IMR-90 (cell line): ENCODE measurements at regions not wholly inside any gene's neighbourhood (a gene's known extent, or its start where the extent isn't known, plus 50 kb on each side); places are given as distances from the start of the nearest gene placed in this dataset.

Source experiments
- ATAC-seq: fragments of 200-7000 bp; cut with Tn5 transposase; 2 replicates; pipeline ENCODE4 v1.9.1; 2020; ENCODE audit warnings: low read depth, mild to moderate bottlenecking, moderate library complexity
- BruUV-seq: library from RNA; stranded (reverse); fragments of 400-500 nt; replicated peaks from 2 replicates; lab custom pipeline; 2021; lab: Mats Ljungman, UMichigan
- CTCF ChIA-PET: fragments of 300-600 bp; formaldehyde crosslinking; extraction: SDS; loops from one replicate; lab custom pipeline; 2021; ENCODE audit warnings: antibody characterized with exemption; lab: Yijun Ruan, JAX
- POLR2A ChIA-PET: fragments of 300-600 bp; sonication (Branson Sonifier 250); formaldehyde crosslinking; loops from one replicate; lab custom pipeline; 2022; ENCODE audit warnings: antibody characterized with exemption; ENCODE audit not compliant: unreplicated experiment; lab: Charles Lee
- DNase-seq: peaks from one replicate; pipeline ENCODE4 v3.0.0; 2013
- H2AFZ ChIP-seq: replicated peaks from 2 replicates; pipeline ENCODE3; 2013; ENCODE audit warnings: low read length, mild to moderate bottlenecking; ENCODE audit not compliant: poor library complexity
- H2AK5ac ChIP-seq: 2 replicates; pipeline ENCODE4 v1.6.1; 2013; ENCODE audit warnings: low read depth, low read length, inconsistent platforms
- H2AK9ac ChIP-seq: replicated peaks from 2 replicates; pipeline ENCODE3; 2013; ENCODE audit warnings: mild to moderate bottlenecking, low read depth, low read length, moderate library complexity; ENCODE audit not compliant: poor library complexity
- H2BK120ac ChIP-seq: 2 replicates; pipeline ENCODE4 v1.6.1; 2013; ENCODE audit warnings: low read depth, low read length, inconsistent platforms
- H2BK15ac ChIP-seq: 3 replicates; pipeline ENCODE4 v1.6.1; 2013; ENCODE audit warnings: low read depth, low read length, inconsistent platforms
- H2BK20ac ChIP-seq: 2 replicates; pipeline ENCODE4 v1.6.1; 2013; ENCODE audit warnings: low read depth, mild to moderate bottlenecking, inconsistent platforms, low read length, moderate library complexity
- H2BK5ac ChIP-seq: 2 replicates; pipeline ENCODE4 v1.6.1; 2013; ENCODE audit warnings: mild to moderate bottlenecking, low read depth, low read length, inconsistent platforms; ENCODE audit not compliant: poor library complexity, severe bottlenecking
- H3K14ac ChIP-seq: replicated peaks from 2 replicates; pipeline ENCODE4 v1.6.1; 2013; ENCODE audit warnings: low read depth, low read length, inconsistent platforms
- H3K18ac ChIP-seq: 2 replicates; pipeline ENCODE4 v1.6.1; 2013; ENCODE audit warnings: low read depth, low read length, control low read depth
- H3K23ac ChIP-seq: 2 replicates; pipeline ENCODE4 v1.6.1; 2013; ENCODE audit warnings: low read depth, low read length, inconsistent platforms
- H3K27ac ChIP-seq: 2 replicates; pipeline ENCODE4 v1.5.1; 2013; ENCODE audit warnings: mild to moderate bottlenecking, control low read depth, low read length; ENCODE audit not compliant: insufficient read depth
- H3K27me3 ChIP-seq: 2 replicates; pipeline ENCODE4 v1.6.1; 2013; ENCODE audit warnings: low read length; ENCODE audit not compliant: control insufficient read depth, insufficient read depth
- H3K36me3 ChIP-seq: 2 replicates; pipeline ENCODE4 v1.6.1; 2013; ENCODE audit warnings: low read length, mixed read lengths; ENCODE audit not compliant: control insufficient read depth, insufficient read depth
- H3K4ac ChIP-seq: 2 replicates; pipeline ENCODE4 v1.6.1; 2013; ENCODE audit warnings: low read depth, low read length, inconsistent platforms
- H3K4me1 ChIP-seq: 2 replicates; pipeline ENCODE4 v1.6.1; 2013; ENCODE audit warnings: low read length, mixed read lengths; ENCODE audit not compliant: control insufficient read depth, insufficient read depth
- H3K4me2 ChIP-seq: 2 replicates; pipeline ENCODE4 v1.6.1; 2013; ENCODE audit warnings: low read depth, mild to moderate bottlenecking, control low read depth, low read length, moderate library complexity
- H3K4me3 ChIP-seq: 2 replicates; pipeline ENCODE4 v1.5.1; 2013; ENCODE audit warnings: low read depth, mild to moderate bottlenecking, control low read depth, low read length, moderate library complexity; ENCODE audit not compliant: insufficient read depth
- H3K56ac ChIP-seq: 2 replicates; pipeline ENCODE4 v1.6.1; 2013; ENCODE audit warnings: low read length, inconsistent platforms; ENCODE audit not compliant: insufficient read depth; ENCODE audit errors: extremely low read depth
- H3K79me1 ChIP-seq, 2 experiments: 2 replicates each; pipeline ENCODE4 v1.6.1; 2013; ENCODE audit warnings: low read length in 2 of 2, inconsistent platforms in 1 of 2, low read depth in 1 of 2
- H3K9ac ChIP-seq: 2 replicates; pipeline ENCODE4 v1.6.1; 2013; ENCODE audit warnings: low read depth, low read length, control low read depth
- H3K9me1 ChIP-seq: 2 replicates; pipeline ENCODE4 v1.6.1; 2013; ENCODE audit warnings: low read length, inconsistent platforms; ENCODE audit not compliant: insufficient read depth
- H3K9me3 ChIP-seq: 2 replicates; pipeline ENCODE4 v1.6.1; 2013; ENCODE audit warnings: low read length; ENCODE audit not compliant: control insufficient read depth, insufficient read depth
- H4K20me1 ChIP-seq: 2 replicates; pipeline ENCODE4 v1.6.1; 2013; ENCODE audit warnings: low read length, inconsistent platforms; ENCODE audit not compliant: insufficient read depth
- H4K5ac ChIP-seq: 2 replicates; pipeline ENCODE4 v1.6.1; 2013; ENCODE audit warnings: mild to moderate bottlenecking, low read depth, low read length, control low read depth
- H4K8ac ChIP-seq, 2 experiments: 2 replicates each; pipeline ENCODE4 v1.6.1; 2013; ENCODE audit warnings: low read depth in 2 of 2, low read length in 2 of 2, control low read depth in 1 of 2, inconsistent platforms in 1 of 2
- H4K91ac ChIP-seq: 2 replicates; pipeline ENCODE4 v1.6.1; 2013; ENCODE audit warnings: low read depth, low read length, inconsistent platforms; ENCODE audit not compliant: insufficient read depth
- BHLHE40 ChIP-seq: fragments of 150-350 bp; IDR thresholded peaks from 2 replicates; pipeline ENCODE4 v1.6.1; 2016; ENCODE audit warnings: mild to moderate bottlenecking, low read depth, low read length
- CEBPB ChIP-seq: IDR thresholded peaks from 2 replicates; pipeline ENCODE4 v1.6.1; 2012; ENCODE audit warnings: low read depth, low read length, improper control_type of control experiment
- CHD1 ChIP-seq: IDR thresholded peaks from 2 replicates; pipeline ENCODE4 v1.6.1; 2012; ENCODE audit warnings: low read depth, low read length, improper control_type of control experiment
- FOS ChIP-seq: fragments of 150-350 bp; IDR thresholded peaks from 2 replicates; pipeline ENCODE4 v1.6.1; 2016; ENCODE audit warnings: low read depth, low read length
- MAFK ChIP-seq: IDR thresholded peaks from 2 replicates; pipeline ENCODE4 v1.6.1; 2012; ENCODE audit warnings: low read depth, low read length, improper control_type of control experiment
- MAZ ChIP-seq: IDR thresholded peaks from 2 replicates; pipeline ENCODE4 v1.6.1; 2012; ENCODE audit warnings: low read depth, mild to moderate bottlenecking, low read length, improper control_type of control experiment, moderate library complexity, borderline replicate concordance
- MXI1 ChIP-seq: IDR thresholded peaks from 2 replicates; pipeline ENCODE4 v1.6.1; 2012; ENCODE audit warnings: low read depth, mild to moderate bottlenecking, low read length, moderate library complexity, borderline replicate concordance
- NFE2L2 ChIP-seq: fragments of 150-350 bp; IDR thresholded peaks from 2 replicates; pipeline ENCODE4 v1.6.1; 2016; ENCODE audit warnings: low read depth, mild to moderate bottlenecking, low read length
- POLR2A ChIP-seq: IDR thresholded peaks from 2 replicates; pipeline ENCODE4 v1.6.1; 2012; ENCODE audit warnings: mild to moderate bottlenecking, low read depth, low read length
- RAD21 ChIP-seq: IDR thresholded peaks from 2 replicates; pipeline ENCODE4 v1.6.1; 2012; ENCODE audit warnings: low read length, improper control_type of control experiment
- RCOR1 ChIP-seq: IDR thresholded peaks from 2 replicates; pipeline ENCODE4 v1.6.1; 2012; ENCODE audit warnings: mild to moderate bottlenecking, low read length, improper control_type of control experiment; ENCODE audit not compliant: insufficient replicate concordance
- RFX5 ChIP-seq: IDR thresholded peaks from 2 replicates; pipeline ENCODE4 v1.8.0; 2012; ENCODE audit warnings: low read depth, mild to moderate bottlenecking, low read length, moderate library complexity
- SMC3 ChIP-seq: fragments of 150-350 bp; IDR thresholded peaks from 2 replicates; pipeline ENCODE4 v1.6.1; 2016; ENCODE audit warnings: low read depth, mild to moderate bottlenecking, antibody characterized with exemption, low read length, moderate library complexity
- USF2 ChIP-seq: fragments of 150-350 bp; IDR thresholded peaks from 2 replicates; pipeline ENCODE4 v1.6.1; 2017; ENCODE audit warnings: mild to moderate bottlenecking, antibody characterized with exemption, low read length, low read depth
- WGBS, 2 experiments: methylation state at CpG; one replicate each; pipeline versions ENCODE4 v1.1.5 to v1.1.7; 2013; ENCODE audit warnings: missing lambda C conversion rate in 2 of 2; ENCODE audit not compliant: insufficient read length in 1 of 2; ENCODE audit errors: extremely low coverage in 2 of 2; 5-methylcytosine and 5-hydroxymethylcytosine counted together
- dilution Hi-C: fragments of 300-500 bp; cut with HindIII; formaldehyde crosslinking; loops from one replicate; pipeline ENCODE4 v1.14.3; 2018; ENCODE audit warnings: low sequenced_read_pairs; ENCODE audit not compliant: unreplicated experiment
- in situ Hi-C: fragments of 300-500 bp; cut with MboI; formaldehyde crosslinking; loops from 3 replicates; pipeline ENCODE4 v1.14.3; 2019; ENCODE audit warnings: low sequenced_read_pairs, inconsistent platforms, mixed read lengths
- intact Hi-C: fragments of 100-400 bp; cut with micrococcal nuclease; formaldehyde crosslinking; loops from 2 replicates; pipeline ENCODE4 v1.10.0; 2022
- TF ChIP-seq, protein P1 (sequence below): fragments of 150-350 bp; IDR thresholded peaks from 2 replicates; pipeline ENCODE4 v1.6.1; 2016; ENCODE audit warnings: low read depth, mild to moderate bottlenecking, low read length, moderate library complexity, borderline replicate concordance
- TF ChIP-seq, protein P2 (sequence below): conservative IDR thresholded peaks from 2 replicates; pipeline ENCODE4 v1.5.1; 2012; ENCODE audit warnings: mild to moderate bottlenecking, low read depth, low read length, improper control_type of control experiment

- Histone ChIP-seq H2AFZ (no peak overlapping the region), H4K20me1 (no peaks in the 10 kb centered on the region), H3K4me1 (no peaks in the 10 kb centered on the region), H2BK20ac (no peak overlapping the region), H3K56ac (no peak overlapping the region), H2BK15ac (no peak overlapping the region), H3K9me1 (no peaks in the 10 kb centered on the region; the same call in 1 of the 2 replicates), H3K14ac (no peak overlapping the region), H4K8ac (no peak overlapping the region), H3K27me3 (no peaks in the 10 kb centered on the region), H2BK120ac (no peak overlapping the region), H3K36me3 (no peaks in the 10 kb centered on the region), H4K5ac (no peak overlapping the region), H3K23ac (no peak overlapping the region), H3K18ac (no peak overlapping the region), H3K9ac (no peak overlapping the region), H3K4me3 (no peak overlapping the region), H2AK9ac (no peak overlapping the region), H3K79me1 (no peaks in the 10 kb centered on the region), H3K4ac (no peak overlapping the region), H4K91ac (no peak overlapping the region), H3K27ac (no peak overlapping the region), H3K9me3 (no peaks in the 10 kb centered on the region), H2BK5ac (no peak overlapping the region), H3K4me2 (no peak overlapping the region), H2AK5ac (no peak overlapping the region)
- no peak for DNase-seq
- dilution Hi-C loops = no loop called here
- no CpG with 5 or more reads among the region's 1 CpG for WGBS, 2 experiments
- no TSS peak for BruUV-seq
- ChIA-PET CTCF (no interaction called here), POLR2A (interaction anchor here (0.7 kb wide), 1 partner anchor 151 kb away, joined by 5 read pairs; no protein-coding TSS in a partner anchor)
- in situ Hi-C loops = no loop called here
- intact Hi-C loops = no loop called here
- TF ChIP-seq MAFK = no peak
- TF ChIP-seq NFE2L2 = no peak
- no peak for TF ChIP-seq FOS
- no peak for TF ChIP-seq RFX5
- no peak for TF ChIP-seq SMC3
- no peak for TF ChIP-seq RCOR1
- TF ChIP-seq POLR2A = no peak
- TF ChIP-seq, protein P1, sequence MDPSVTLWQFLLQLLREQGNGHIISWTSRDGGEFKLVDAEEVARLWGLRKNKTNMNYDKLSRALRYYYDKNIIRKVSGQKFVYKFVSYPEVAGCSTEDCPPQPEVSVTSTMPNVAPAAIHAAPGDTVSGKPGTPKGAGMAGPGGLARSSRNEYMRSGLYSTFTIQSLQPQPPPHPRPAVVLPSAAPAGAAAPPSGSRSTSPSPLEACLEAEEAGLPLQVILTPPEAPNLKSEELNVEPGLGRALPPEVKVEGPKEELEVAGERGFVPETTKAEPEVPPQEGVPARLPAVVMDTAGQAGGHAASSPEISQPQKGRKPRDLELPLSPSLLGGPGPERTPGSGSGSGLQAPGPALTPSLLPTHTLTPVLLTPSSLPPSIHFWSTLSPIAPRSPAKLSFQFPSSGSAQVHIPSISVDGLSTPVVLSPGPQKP = no peak
- no peak for TF ChIP-seq MAZ
- no peak for TF ChIP-seq CEBPB
- no peak for TF ChIP-seq CHD1
- no peak for TF ChIP-seq USF2
- TF ChIP-seq BHLHE40 = no peak
- no peak for TF ChIP-seq MXI1
- TF ChIP-seq, protein P2, sequence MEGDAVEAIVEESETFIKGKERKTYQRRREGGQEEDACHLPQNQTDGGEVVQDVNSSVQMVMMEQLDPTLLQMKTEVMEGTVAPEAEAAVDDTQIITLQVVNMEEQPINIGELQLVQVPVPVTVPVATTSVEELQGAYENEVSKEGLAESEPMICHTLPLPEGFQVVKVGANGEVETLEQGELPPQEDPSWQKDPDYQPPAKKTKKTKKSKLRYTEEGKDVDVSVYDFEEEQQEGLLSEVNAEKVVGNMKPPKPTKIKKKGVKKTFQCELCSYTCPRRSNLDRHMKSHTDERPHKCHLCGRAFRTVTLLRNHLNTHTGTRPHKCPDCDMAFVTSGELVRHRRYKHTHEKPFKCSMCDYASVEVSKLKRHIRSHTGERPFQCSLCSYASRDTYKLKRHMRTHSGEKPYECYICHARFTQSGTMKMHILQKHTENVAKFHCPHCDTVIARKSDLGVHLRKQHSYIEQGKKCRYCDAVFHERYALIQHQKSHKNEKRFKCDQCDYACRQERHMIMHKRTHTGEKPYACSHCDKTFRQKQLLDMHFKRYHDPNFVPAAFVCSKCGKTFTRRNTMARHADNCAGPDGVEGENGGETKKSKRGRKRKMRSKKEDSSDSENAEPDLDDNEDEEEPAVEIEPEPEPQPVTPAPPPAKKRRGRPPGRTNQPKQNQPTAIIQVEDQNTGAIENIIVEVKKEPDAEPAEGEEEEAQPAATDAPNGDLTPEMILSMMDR = no peak
- no peak for TF ChIP-seq RAD21
- ATAC-seq = no peak
These were observed 118.5 kb upstream of the ADAMTS5 start for GRCh38 chr21:27085387-27085786.
